Immature natural killer cell (primary cell): ENCODE measurements at regions not wholly inside any gene's neighbourhood (a gene's known extent, or its start where the extent isn't known, plus 50 kb on each side); places are given as distances from the start of the nearest gene placed in this dataset.

Source experiments
- DNase-seq, 3 donors: peaks; one replicate each; pipeline ENCODE4 v3.0.0; 2022; ENCODE audit warnings: mixed read lengths in 1 of 3
- H3K27ac Mint-ChIP-seq, 6 donors: one replicate each; pipeline ENCODE4 v1.8.0; 2020; ENCODE audit warnings: mixed read lengths in 6 of 6, mild to moderate bottlenecking in 5 of 6, inconsistent platforms in 4 of 6, moderate library complexity in 3 of 6
- H3K27me3 Mint-ChIP-seq, 3 donors: one replicate each; pipeline ENCODE4 v1.8.0; 2020 to 2021; ENCODE audit warnings: low read depth in 3 of 3, mild to moderate bottlenecking in 3 of 3, mixed read lengths in 3 of 3, moderate library complexity in 3 of 3, inconsistent platforms in 1 of 3
- H3K36me3 Mint-ChIP-seq, 3 donors: one replicate each; pipeline ENCODE4 v1.8.0; 2020; ENCODE audit warnings: mixed read lengths in 3 of 3, inconsistent platforms in 2 of 3, mild to moderate bottlenecking in 2 of 3
- H3K4me1 Mint-ChIP-seq, 2 donors: one replicate each; pipeline ENCODE4 v1.8.0; 2020; ENCODE audit warnings: inconsistent platforms in 2 of 2, mild to moderate bottlenecking in 2 of 2, mixed read lengths in 2 of 2, moderate library complexity in 1 of 2
- H3K4me3 Mint-ChIP-seq, 5 donors: one replicate each; pipeline ENCODE4 v1.8.0; 2020; ENCODE audit warnings: mild to moderate bottlenecking in 5 of 5, mixed read lengths in 5 of 5, inconsistent platforms in 3 of 5, moderate library complexity in 3 of 5
- H3K9me3 Mint-ChIP-seq, 6 donors: one replicate each; pipeline ENCODE4 v1.8.0; 2020; ENCODE audit warnings: mild to moderate bottlenecking in 6 of 6, mixed read lengths in 6 of 6, inconsistent platforms in 4 of 6, moderate library complexity in 3 of 6

- Mint-ChIP-seq H3K4me1 (no peaks in the 10 kb centered on the region), H3K9me3 (peaks cover 0 to 1% (median 0%) of the 10 kb centered on the region in 6 donors), H3K4me3 (no peak overlapping the region), H3K27me3 (peaks cover 0 to 6% (median 6%) of the 10 kb centered on the region in 3 donors), H3K36me3 (no peaks in the 10 kb centered on the region), H3K27ac (no peak overlapping the region)
- no peak for DNase-seq
Observed at GRCh38 chr2:126808929-126809328, 89.8 kb upstream of the TEX51 start.

DNA sequence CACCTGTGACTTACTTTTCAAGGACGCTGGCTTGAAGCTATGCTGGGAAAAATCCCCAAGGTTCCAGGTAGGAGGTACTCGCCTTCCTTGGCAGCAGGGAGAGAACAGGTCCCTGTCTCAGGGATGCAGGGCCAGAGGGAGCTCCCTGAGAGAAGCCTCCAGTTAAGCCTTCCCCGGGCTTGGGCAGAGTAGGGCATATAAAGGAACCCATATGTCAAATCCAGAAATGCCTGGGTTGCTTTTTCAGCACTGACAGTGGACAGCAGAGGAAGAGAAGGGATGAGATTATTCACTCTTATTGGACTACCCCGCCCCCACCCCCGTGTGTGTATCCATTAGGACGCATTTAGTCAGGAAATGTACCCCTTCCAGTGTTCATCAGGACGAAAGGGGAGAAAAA lies 89.3 kb upstream of the TEX51 start:
- no peak for DNase-seq
- peaks cover 0 to 4% (median 0%) of the 10 kb centered on the region in 6 donors for H3K9me3 Mint-ChIP-seq
- no peak overlapping the region for H3K27ac Mint-ChIP-seq
- H3K4me3 Mint-ChIP-seq, result no peak overlapping the region
- peaks cover 0 to 8% (median 6%) of the 10 kb centered on the region in 3 donors for H3K27me3 Mint-ChIP-seq
- no peaks in the 10 kb centered on the region for H3K4me1 Mint-ChIP-seq
- H3K36me3 Mint-ChIP-seq, result no peaks in the 10 kb centered on the region

- Mint-ChIP-seq H3K36me3 (no peaks in the 10 kb centered on the region), H3K27ac (no peak overlapping the region), H3K4me1 (no peaks in the 10 kb centered on the region), H3K9me3 (peaks cover 0 to 4% (median 0%) of the 10 kb centered on the region in 6 donors), H3K4me3 (no peak overlapping the region), H3K27me3 (peaks cover 0 to 9% (median 8%) of the 10 kb centered on the region in 3 donors)
- DNase-seq, result no peak
Observed at GRCh38 chr2:126810001-126810400, 88.7 kb upstream of the TEX51 start.

- Mint-ChIP-seq H3K36me3 (no peaks in the 10 kb centered on the region), H3K27ac (no peak overlapping the region), H3K4me1 (no peaks in the 10 kb centered on the region), H3K27me3 (peaks cover 0 to 14% (median 8%) of the 10 kb centered on the region in 3 donors), H3K9me3 (peaks cover 0 to 6% (median 0%) of the 10 kb centered on the region in 6 donors), H3K4me3 (no peak overlapping the region)
- DNase-seq, result no peak
Observed at GRCh38 chr2:126811101-126811500, 87.6 kb upstream of the TEX51 start.

DNA sequence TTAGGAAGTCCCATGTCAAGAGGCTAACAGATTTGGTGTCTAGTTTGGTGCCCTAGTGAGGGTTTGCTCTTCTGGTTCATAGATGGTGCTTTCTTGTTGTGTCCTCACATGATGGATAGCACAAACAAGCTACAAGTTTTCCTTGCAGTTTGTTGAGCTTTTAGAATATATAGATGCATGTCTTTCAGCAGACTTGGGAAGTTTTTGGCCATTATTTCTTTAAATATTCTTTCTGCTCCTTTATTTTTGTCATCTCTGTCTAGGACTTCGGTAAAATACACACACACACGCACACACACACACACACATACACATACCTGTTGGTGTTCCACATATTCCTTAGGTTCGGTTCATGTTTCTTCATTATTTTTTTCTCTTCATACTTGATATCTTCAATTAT lies 81.5 kb upstream of the TEX51 start:
- Mint-ChIP-seq H3K27ac (no peak overlapping the region), H3K27me3 (peaks cover 4 to 14% (median 8%) of the 10 kb centered on the region in 3 donors), H3K36me3 (no peaks in the 10 kb centered on the region), H3K9me3 (peaks cover 0 to 10% (median 0%) of the 10 kb centered on the region in 6 donors), H3K4me3 (no peak overlapping the region), H3K4me1 (no peaks in the 10 kb centered on the region)
- DNase-seq, result no peak

- Mint-ChIP-seq H3K4me3 (no peak overlapping the region), H3K36me3 (no peaks in the 10 kb centered on the region), H3K9me3 (peaks cover 0 to 5% (median 0%) of the 10 kb centered on the region in 6 donors), H3K27me3 (peaks cover 2 to 14% (median 6%) of the 10 kb centered on the region in 3 donors), H3K27ac (no peak overlapping the region), H3K4me1 (no peaks in the 10 kb centered on the region)
- no peak for DNase-seq
Observed at GRCh38 chr2:126822115-126822514, 76.6 kb upstream of the TEX51 start.

GRCh38 chr2:126822921-126823320 lies 75.8 kb upstream of the TEX51 start:
- H3K27me3 Mint-ChIP-seq, result peaks cover 2 to 14% (median 5%) of the 10 kb centered on the region in 3 donors
- no peak overlapping the region for H3K27ac Mint-ChIP-seq

DNA sequence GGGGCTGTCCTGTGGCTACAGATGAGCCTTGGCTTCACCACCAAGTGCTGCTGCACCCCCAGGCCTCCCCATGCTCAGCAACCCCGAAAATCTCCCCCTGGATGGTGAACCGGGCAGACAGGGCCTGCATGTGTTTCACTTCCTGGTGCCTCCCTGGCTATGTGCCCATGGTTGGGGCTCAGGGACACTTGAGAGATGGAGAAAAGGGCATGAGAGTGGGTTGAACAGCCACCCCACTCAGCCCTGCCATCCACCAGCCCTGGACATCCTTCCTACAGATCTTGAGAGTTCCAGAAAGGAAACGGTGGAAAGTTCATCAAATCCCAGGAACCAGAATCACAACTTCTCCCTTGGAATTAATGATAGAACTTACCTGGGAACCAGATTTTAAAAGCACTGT lies 74.7 kb upstream of the TEX51 start:
- no peaks in the 10 kb centered on the region for H3K4me1 Mint-ChIP-seq
- peaks cover 0 to 2% (median 0%) of the 10 kb centered on the region in 6 donors for H3K9me3 Mint-ChIP-seq
- no peak for DNase-seq
- no peaks in the 10 kb centered on the region for H3K36me3 Mint-ChIP-seq
- no peak overlapping the region for H3K27ac Mint-ChIP-seq
- peaks cover 2 to 16% (median 3%) of the 10 kb centered on the region in 3 donors for H3K27me3 Mint-ChIP-seq
- H3K4me3 Mint-ChIP-seq, result no peak overlapping the region

More at GRCh38 chr2:126822921-126823320, 75.8 kb upstream of the TEX51 start:
- Mint-ChIP-seq H3K4me3 (no peak overlapping the region), H3K4me1 (no peaks in the 10 kb centered on the region), H3K9me3 (peaks cover 0 to 2% (median 0%) of the 10 kb centered on the region in 6 donors), H3K36me3 (no peaks in the 10 kb centered on the region)
- DNase-seq, result no peak

GRCh38 chr2:126824663-126825062 lies 74.0 kb upstream of the TEX51 start:
- Mint-ChIP-seq H3K27me3 (peaks cover 2 to 16% (median 3%) of the 10 kb centered on the region in 3 donors), H3K9me3 (peaks cover 0 to 2% (median 0%) of the 10 kb centered on the region in 6 donors), H3K4me1 (no peaks in the 10 kb centered on the region), H3K27ac (no peak overlapping the region), H3K36me3 (no peaks in the 10 kb centered on the region), H3K4me3 (no peak overlapping the region)
- DNase-seq, result no peak

- Mint-ChIP-seq H3K27ac (no peak overlapping the region), H3K4me1 (no peaks in the 10 kb centered on the region), H3K27me3 (peaks cover 1 to 14% (median 2%) of the 10 kb centered on the region in 3 donors), H3K9me3 (peaks cover 0 to 2% (median 0%) of the 10 kb centered on the region in 6 donors), H3K4me3 (no peak overlapping the region), H3K36me3 (no peaks in the 10 kb centered on the region)
- no peak for DNase-seq
Observed at GRCh38 chr2:126825316-126825715, 73.4 kb upstream of the TEX51 start.

GRCh38 chr2:126826491-126826890 lies 72.2 kb upstream of the TEX51 start:
- H3K27me3 Mint-ChIP-seq, result peaks cover 1 to 8% (median 2%) of the 10 kb centered on the region in 3 donors
- H3K27ac Mint-ChIP-seq, result no peak overlapping the region
- DNase-seq, result no peak
- no peaks in the 10 kb centered on the region for H3K36me3 Mint-ChIP-seq
- no peaks in the 10 kb centered on the region for H3K4me1 Mint-ChIP-seq
- peaks cover 0 to 4% (median 0%) of the 10 kb centered on the region in 6 donors for H3K9me3 Mint-ChIP-seq
- H3K4me3 Mint-ChIP-seq, result no peak overlapping the region

- Mint-ChIP-seq H3K4me3 (no peak overlapping the region), H3K27ac (no peak overlapping the region), H3K9me3 (peaks cover 0 to 2% (median 0%) of the 10 kb centered on the region in 6 donors), H3K36me3 (no peaks in the 10 kb centered on the region), H3K4me1 (no peaks in the 10 kb centered on the region), H3K27me3 (peaks cover 0 to 8% (median 2%) of the 10 kb centered on the region in 3 donors)
- no peak for DNase-seq
Observed at GRCh38 chr2:126827371-126827770, 71.3 kb upstream of the TEX51 start.

DNA sequence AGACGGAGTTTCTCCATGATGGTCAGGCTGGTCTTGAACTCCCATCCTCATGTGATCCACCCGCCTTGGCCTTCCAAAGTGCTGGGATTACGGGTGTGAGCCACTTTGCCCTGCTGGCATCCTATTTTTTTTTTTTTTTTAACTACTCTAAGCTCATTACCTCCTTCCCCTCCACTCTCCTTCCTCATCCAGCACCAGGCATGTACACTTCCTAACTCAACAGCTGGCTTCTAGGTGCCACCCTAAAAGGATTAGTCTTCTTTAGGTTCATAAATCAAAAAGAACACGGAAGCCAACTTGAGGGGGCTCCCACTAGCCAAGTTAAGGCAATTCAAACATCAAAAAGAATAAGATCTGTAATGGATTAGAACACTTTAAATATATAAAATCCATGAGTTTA lies 70.6 kb upstream of the TEX51 start:
- peaks cover 0 to 8% (median 2%) of the 10 kb centered on the region in 3 donors for H3K27me3 Mint-ChIP-seq
- no peak overlapping the region for H3K27ac Mint-ChIP-seq
- no peak overlapping the region for H3K4me3 Mint-ChIP-seq

GRCh38 chr2:126828491-126828890 lies 70.2 kb upstream of the TEX51 start:
- no peak for DNase-seq
- peaks cover 0 to 2% (median 0%) of the 10 kb centered on the region in 6 donors for H3K9me3 Mint-ChIP-seq
- H3K36me3 Mint-ChIP-seq, result no peaks in the 10 kb centered on the region
- no peak overlapping the region for H3K4me3 Mint-ChIP-seq
- peaks cover 0 to 8% (median 2%) of the 10 kb centered on the region in 3 donors for H3K27me3 Mint-ChIP-seq
- H3K27ac Mint-ChIP-seq, result no peak overlapping the region
- no peaks in the 10 kb centered on the region for H3K4me1 Mint-ChIP-seq

More for the DNA sequence above, 70.6 kb upstream of the TEX51 start:
- no peak for DNase-seq
- Mint-ChIP-seq H3K9me3 (peaks cover 0 to 2% (median 0%) of the 10 kb centered on the region in 6 donors), H3K4me1 (no peaks in the 10 kb centered on the region), H3K36me3 (no peaks in the 10 kb centered on the region)
